DMS153 treated with DMSO at 0.1 percent for 48 hours (cell line): ENCODE measurements at regions not wholly inside any gene's neighbourhood (a gene's known extent, or its start where the extent isn't known, plus 50 kb on each side); places are given as distances from the start of the nearest gene placed in this dataset.

Experiments used
- DNase-seq: peaks from one replicate; lab custom pipeline; 2025; ENCODE audit not compliant: unreplicated experiment; lab: John Stamatoyannopoulos, UW

DNA sequence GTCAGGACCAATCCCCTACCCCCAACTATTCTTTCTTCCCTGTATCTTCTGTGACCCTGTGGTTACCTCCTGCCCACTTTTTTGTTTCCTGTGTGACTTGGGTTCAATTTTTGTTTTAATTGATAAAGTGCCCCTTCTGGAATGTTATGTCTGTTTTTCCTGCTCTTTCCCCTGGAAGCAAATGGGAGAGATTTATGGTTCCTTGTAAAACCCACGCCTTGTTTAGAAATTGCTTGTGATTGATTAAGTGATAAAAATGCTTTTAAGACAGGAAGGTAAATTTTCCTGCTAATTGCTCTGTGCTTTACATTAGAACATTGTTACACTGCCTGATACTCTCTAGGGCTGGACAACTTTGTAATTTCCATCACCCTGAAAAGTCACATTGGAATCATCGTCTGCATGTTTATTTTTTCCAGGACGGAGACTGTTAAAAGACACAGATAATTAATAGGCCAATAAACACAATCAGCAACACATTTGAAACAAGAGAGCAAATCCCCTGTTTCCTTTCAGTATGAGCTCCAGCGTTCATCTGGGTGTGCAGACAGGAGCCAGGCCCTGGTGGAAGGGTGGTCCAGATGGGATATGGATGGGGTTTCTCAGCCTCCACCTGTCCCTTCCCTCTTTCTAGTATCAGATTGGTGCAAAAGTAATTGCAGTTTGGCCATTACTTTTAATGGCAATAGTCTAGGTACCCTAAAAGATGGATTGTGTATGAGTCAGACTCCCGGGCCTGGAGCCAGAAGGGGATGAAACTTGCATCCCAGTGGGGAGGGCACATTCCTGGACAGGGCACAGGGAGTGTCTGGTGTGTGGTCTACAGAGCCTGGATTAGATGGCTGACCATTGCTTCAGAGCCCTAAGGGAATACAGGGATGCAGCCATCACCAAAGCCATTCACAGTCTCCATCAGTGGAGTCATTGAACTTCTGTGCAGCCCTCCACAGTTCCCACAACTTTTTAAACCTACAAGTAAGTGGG is 58.1 kb upstream of the AGBL1 start:
- no peak for DNase-seq

DNA sequence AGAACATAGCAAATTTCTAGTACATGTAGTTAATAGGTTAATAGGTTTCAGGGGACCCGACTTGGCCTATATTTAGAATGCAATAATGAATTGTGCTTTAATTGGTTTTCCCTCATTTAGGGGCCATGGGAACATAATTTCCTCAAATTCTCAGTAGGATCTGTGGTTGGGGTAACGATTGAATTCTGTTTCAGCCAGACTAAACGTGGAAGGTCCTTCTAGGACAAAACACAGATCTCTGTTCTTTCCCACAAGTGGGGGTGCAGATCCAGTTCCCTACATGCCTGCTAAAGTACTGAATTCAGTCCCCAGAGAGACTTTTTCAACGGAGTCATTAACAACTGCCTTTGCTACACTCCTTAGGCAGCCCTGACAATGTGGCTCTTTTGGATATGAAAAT is 50.7 kb upstream of the AGBL1 start:
- DNase-seq: no peak
